Prostate gland (tissue), 2 donors: ENCODE measurements at regions not wholly inside any gene's neighbourhood (a gene's known extent, or its start where the extent isn't known, plus 50 kb on each side); places are given as distances from the start of the nearest gene placed in this dataset.

Source experiments
- DNase-seq: peaks from one replicate; pipeline ENCODE4 v3.0.0-alpha.2; 2019; ENCODE audit warnings: low spot score
- H3K27ac ChIP-seq, 2 donors: fragments of 200-600 bp; sonication (generic); 2 replicates each; pipeline ENCODE4 v1.5.1; 2017 to 2019
- H3K27me3 ChIP-seq: fragments of 200-600 bp; sonication (generic); replicated peaks from 2 replicates; pipeline ENCODE4 v1.5.1; 2019; ENCODE audit not compliant: insufficient read depth
- H3K36me3 ChIP-seq, 2 donors: fragments of 200-600 bp; sonication (generic); 1 replicate in 1 of 2; 2 replicates in 1 of 2; pipeline versions ENCODE4 v1.5.1 to v1.8.1; 2017 to 2019
- H3K4me1 ChIP-seq: fragments of 200-600 bp; sonication (generic); replicated peaks from 2 replicates; pipeline ENCODE4 v1.5.1; 2019
- H3K4me3 ChIP-seq, 2 donors: fragments of 200-600 bp; sonication (generic); 2 replicates each; pipeline ENCODE4 v1.5.1; 2017 to 2019
- H3K9me3 ChIP-seq: fragments of 200-600 bp; sonication (generic); 2 replicates; pipeline ENCODE4 v1.5.1; 2017
- CTCF ChIP-seq, 4 experiments: fragments of 200-600 bp in 2 of 4; fragments of 450-650 bp in 2 of 4; sonication (generic) in 2 of 4; IDR thresholded peaks; 1 replicate in 3 of 4; 2 replicates in 1 of 4; pipeline ENCODE4 v1.5.1; 2016 to 2019; ENCODE audit warnings: antibody characterized with exemption in 4 of 4, mild to moderate bottlenecking in 2 of 4, moderate library complexity in 2 of 4
- POLR2A ChIP-seq: fragments of 450-650 bp; IDR thresholded peaks from one replicate; pipeline ENCODE4 v1.6.1; 2016; ENCODE audit warnings: antibody characterized with exemption, mild to moderate bottlenecking
- POLR2AphosphoS5 ChIP-seq: sonication (generic); formaldehyde crosslinking; IDR thresholded peaks from one replicate; pipeline ENCODE4 v1.6.1; 2017; ENCODE audit warnings: antibody characterized with exemption
- WGBS: methylation state at CpG from one replicate; pipeline ENCODE4 v1.1.5; 2018; 5-methylcytosine and 5-hydroxymethylcytosine counted together
- intact Hi-C: fragments of 100-400 bp; cut with DNase I; formaldehyde crosslinking; loops from one replicate; pipeline ENCODE4 v1.14.2; 2022

GRCh38 chr3:181066143-181067087, 76.9 kb upstream of the DNAJC19 start:
- intact Hi-C loops: no loop called here

DNA sequence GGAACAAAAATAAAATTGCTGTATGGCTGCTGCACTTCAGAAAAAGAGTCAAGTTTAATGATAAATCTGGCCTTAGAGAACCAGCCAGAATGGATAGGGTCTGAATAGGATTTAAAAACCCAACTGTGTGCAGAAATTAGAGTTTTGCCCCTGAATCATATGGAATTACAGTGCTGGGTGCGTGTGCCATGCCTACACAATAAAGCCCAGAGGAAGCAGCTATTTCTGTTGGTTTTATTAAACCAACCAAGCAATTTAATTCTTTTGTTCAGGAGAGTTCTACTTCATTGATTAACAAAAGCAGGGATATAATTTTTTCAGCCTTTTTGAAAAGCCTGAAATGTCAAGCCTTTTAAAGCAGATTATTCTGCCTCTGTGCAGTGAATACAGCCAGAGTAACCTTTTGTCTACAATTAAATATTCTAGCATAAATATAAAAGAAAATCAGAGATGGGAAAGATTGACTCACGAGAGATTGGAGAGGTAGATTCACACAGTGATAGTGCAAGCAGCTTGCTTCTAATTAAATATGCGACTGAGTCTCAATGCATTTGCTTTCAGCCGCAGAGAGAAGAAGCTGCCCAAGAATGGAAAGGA, 66.7 kb upstream of the DNAJC19 start:
- no peak for TF ChIP-seq POLR2A
- TF ChIP-seq CTCF (IDR thresholded peaks at IDR 0.05): no peak
- TF ChIP-seq POLR2AphosphoS5: no peak
- H3K27me3 ChIP-seq: no peaks in the 10 kb centered on the region
- H3K36me3 ChIP-seq: no peaks in the 10 kb centered on the region
- H3K9me3 ChIP-seq: no peaks in the 10 kb centered on the region
- H3K4me1 ChIP-seq: no peaks in the 10 kb centered on the region
- H3K27ac ChIP-seq: no peak overlapping the region
- DNase-seq: no peak
- intact Hi-C loops: no loop called here
- H3K4me3 ChIP-seq: no peak overlapping the region
- WGBS: 57% methylated on average over 4 of the region's 4 CpGs

More at GRCh38 chr3:181066143-181067087, 76.9 kb upstream of the DNAJC19 start:
- Histone ChIP-seq H3K36me3 (no peaks in the 10 kb centered on the region), H3K4me3 (no peak overlapping the region), H3K27me3 (no peaks in the 10 kb centered on the region), H3K27ac (no peak overlapping the region), H3K9me3 (no peaks in the 10 kb centered on the region), H3K4me1 (no peaks in the 10 kb centered on the region)
- whole genome bisulfite sequencing: 53% methylated on average over 4 of the region's 4 CpGs
- TF ChIP-seq CTCF (IDR thresholded peaks at IDR 0.05) (no peak), POLR2AphosphoS5 (no peak), POLR2A (no peak)
- DNase-seq: no peak

GRCh38 chr3:181054538-181054937, 65.0 kb upstream of the DNAJC19 start:
- TF ChIP-seq POLR2AphosphoS5: no peak
- TF ChIP-seq POLR2A: no peak
- no peak for TF ChIP-seq CTCF (IDR thresholded peaks at IDR 0.05)
- H3K36me3 ChIP-seq: no peaks in the 10 kb centered on the region
- intact Hi-C loops: no loop called here

DNA sequence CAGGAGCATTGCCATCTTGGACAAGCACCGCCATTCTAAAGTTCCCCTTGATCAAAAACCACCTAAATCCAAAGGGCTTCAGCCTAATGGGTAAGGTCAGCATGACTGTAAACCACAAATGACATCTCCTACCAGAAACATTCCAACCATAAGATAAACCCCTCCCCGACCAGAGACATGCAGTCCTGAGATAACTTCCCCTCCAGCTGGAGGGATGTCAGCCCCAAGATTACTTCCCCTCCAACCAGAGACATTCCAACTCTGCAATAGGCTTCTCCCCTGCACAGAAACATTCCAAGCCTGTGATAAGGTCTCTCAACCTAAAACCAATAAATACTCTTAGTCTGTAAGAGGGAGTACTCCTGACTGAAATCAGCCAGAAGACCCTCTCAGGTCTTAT, 62.7 kb upstream of the DNAJC19 start:
- no peak for TF ChIP-seq POLR2A
- no peak for TF ChIP-seq POLR2AphosphoS5
- no peak for TF ChIP-seq CTCF (IDR thresholded peaks at IDR 0.05)
- H3K4me1 ChIP-seq: no peaks in the 10 kb centered on the region
- H3K27ac ChIP-seq: no peak overlapping the region
- no peaks in the 10 kb centered on the region for H3K36me3 ChIP-seq
- intact Hi-C loops: no loop called here
- no peaks in the 10 kb centered on the region for H3K27me3 ChIP-seq
- no peaks in the 10 kb centered on the region for H3K9me3 ChIP-seq
- DNase-seq: no peak
- WGBS: 81% methylated on average over 2 of the region's 2 CpGs
- H3K4me3 ChIP-seq: no peak overlapping the region

More at GRCh38 chr3:181054538-181054937, 65.0 kb upstream of the DNAJC19 start:
- Histone ChIP-seq H3K27ac (no peak overlapping the region), H3K4me1 (no peaks in the 10 kb centered on the region), H3K4me3 (no peak overlapping the region), H3K27me3 (no peaks in the 10 kb centered on the region), H3K9me3 (no peaks in the 10 kb centered on the region)
- no peak for DNase-seq
